HG02870 (cell line): ENCODE measurements at regions not wholly inside any gene's neighbourhood (a gene's known extent, or its start where the extent isn't known, plus 50 kb on each side); places are given as distances from the start of the nearest gene placed in this dataset.
"Not testable (repeated sequence)": the region's sequence is repeated elsewhere in the genome, so short reads cannot be mapped to it uniquely, and the experiment has no call there.

Experiments used
- ATAC-seq: cut with Tn5 transposase; IDR thresholded peaks from one replicate; pipeline ENCODE4 v1.9.1; 2021; ENCODE audit warnings: mild to moderate bottlenecking, moderate library complexity; ENCODE audit not compliant: unreplicated experiment

DNA sequence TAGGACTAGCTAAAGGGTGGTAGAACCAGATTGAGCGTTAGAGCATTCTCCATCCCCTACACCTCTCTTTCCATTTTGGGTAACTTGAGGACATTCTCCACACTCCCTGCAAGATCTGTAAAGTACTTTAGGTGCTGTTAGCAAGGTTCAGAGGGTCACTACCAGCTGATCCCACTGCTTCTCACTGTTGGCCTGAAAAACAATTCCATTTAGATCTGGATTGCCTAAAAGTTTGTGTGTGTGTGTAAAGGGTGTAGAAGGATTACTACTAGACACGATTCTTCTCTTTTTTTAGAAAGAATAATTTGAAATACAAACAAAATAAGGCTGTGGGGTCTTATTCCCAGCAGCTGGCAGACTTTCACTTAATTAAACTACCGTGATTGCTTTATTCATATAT, 95.1 kb upstream of the TMEM178A start:
- no peak for ATAC-seq

- no peak for ATAC-seq
Measured at GRCh38 chr2:39571111-39571731, 94.5 kb upstream of the TMEM178A start.

DNA sequence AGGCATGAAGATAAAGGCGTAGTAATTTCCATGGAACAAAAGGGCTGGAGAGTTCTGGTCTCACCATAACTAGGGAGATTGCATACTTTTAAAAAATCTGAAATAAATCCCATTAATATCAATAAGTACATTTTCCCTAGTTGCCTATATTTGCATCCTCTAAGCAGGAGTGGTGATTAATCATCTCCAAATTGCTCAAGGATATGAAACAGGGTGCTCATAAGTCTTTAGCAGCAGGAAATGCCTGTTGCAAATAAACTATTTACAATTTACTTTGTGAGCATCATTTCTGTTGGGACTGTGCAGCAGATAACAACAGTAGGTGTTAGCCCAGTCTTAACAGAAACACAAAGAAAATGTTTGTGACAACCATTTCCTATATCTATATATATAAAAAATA, 92.4 kb upstream of the TMEM178A start:
- ATAC-seq = no peak

DNA sequence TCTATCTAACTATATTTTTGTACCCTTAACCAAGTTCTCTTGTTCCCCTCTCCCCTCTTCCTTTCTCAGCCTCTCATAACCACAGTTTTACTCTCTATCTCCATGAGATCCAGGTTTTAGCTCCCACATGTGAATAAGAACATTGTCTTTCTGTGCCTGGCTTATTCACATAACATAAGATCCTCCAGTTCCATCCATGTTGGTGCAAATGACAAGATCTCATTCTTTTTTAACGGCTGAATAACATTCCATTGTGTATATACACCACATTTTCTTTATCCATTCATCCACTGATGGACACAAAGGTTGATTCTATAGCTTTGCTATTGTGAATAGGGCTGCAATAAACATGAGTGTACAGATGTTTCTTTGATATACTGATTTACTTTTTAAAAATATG, 83.9 kb upstream of the TMEM178A start:
- ATAC-seq = no peak

DNA sequence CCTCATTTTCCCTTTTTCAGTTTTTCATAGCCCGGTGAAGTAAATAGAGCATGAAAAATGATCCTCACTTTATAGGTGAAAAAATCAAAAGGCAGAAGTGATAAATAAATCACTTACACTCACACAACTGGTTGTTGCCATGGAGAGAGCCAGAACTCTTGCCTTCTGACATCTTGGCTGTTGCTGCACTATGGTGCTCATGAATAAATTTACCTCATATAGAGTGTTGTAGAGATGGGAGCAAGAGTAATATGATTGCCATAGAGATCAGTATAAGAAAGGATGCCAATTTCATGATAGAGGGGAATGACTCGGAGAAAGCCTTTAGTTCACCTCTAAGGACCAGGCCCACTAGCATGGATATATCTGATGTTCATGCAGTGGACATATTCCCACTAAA, 82.5 kb upstream of the TMEM178A start:
- ATAC-seq = no peak

DNA sequence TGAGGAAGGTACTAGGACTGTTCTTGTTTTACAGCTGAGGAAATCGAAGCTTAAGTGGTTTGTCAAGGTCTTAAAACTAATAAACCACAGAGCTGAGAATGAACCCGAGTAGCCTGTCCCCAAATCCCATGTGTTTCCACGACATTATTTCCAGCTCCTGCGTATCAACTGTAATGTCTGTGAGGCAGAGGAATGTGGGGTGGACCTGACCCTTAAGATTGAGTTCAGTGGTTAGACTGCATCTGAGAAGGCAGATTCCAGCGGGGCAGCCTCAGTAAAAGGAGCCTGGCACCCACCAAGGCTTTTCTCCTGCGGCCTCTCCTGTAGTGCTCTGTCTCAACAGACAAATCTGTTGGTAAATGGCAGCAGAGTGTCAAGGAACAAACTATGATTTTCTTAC, 81.9 kb upstream of the TMEM178A start:
- no peak for ATAC-seq

- no peak for ATAC-seq
Measured at GRCh38 chr2:39584283-39584965, 81.3 kb upstream of the TMEM178A start.

GRCh38 chr2:39585531-39585930, 80.2 kb upstream of the TMEM178A start:
- ATAC-seq = not testable (repeated sequence)

GRCh38 chr2:39587168-39587567, 78.5 kb upstream of the TMEM178A start:
- ATAC-seq = no peak

- ATAC-seq = no peak
Measured at GRCh38 chr2:39587641-39588040, 78.1 kb upstream of the TMEM178A start.

GRCh38 chr2:39593439-39594393, 72.0 kb upstream of the TMEM178A start:
- ATAC-seq = no peak

- no peak for ATAC-seq
Measured at GRCh38 chr2:39595116-39595515, 70.6 kb upstream of the TMEM178A start.

GRCh38 chr2:39597314-39597713, 68.4 kb upstream of the TMEM178A start:
- ATAC-seq = no peak

GRCh38 chr2:39602616-39603015, 63.1 kb upstream of the TMEM178A start:
- ATAC-seq = no peak

DNA sequence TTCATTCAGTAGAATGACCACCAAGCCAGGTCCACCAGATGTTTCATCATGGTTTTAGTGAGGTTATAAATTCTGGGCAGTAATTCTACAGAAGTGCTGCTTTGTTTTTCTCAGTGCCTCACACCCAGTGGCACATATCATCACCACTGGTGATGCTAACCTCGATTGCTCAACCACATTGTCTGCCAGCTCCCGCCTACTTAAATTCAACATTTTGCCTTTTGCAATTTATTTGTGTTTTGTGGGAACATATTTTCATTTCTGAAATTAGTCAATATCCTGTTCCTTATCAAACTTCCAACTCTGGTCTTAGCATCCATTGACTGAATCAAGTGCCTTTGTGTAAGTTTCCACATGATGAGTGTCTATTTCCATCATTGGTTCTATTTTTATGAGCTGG, 62.3 kb upstream of the TMEM178A start:
- ATAC-seq = no peak

GRCh38 chr2:39604866-39605265, 60.9 kb upstream of the TMEM178A start:
- ATAC-seq = no peak

- ATAC-seq = no peak
Measured at GRCh38 chr2:39606585-39606984, 59.1 kb upstream of the TMEM178A start.

DNA sequence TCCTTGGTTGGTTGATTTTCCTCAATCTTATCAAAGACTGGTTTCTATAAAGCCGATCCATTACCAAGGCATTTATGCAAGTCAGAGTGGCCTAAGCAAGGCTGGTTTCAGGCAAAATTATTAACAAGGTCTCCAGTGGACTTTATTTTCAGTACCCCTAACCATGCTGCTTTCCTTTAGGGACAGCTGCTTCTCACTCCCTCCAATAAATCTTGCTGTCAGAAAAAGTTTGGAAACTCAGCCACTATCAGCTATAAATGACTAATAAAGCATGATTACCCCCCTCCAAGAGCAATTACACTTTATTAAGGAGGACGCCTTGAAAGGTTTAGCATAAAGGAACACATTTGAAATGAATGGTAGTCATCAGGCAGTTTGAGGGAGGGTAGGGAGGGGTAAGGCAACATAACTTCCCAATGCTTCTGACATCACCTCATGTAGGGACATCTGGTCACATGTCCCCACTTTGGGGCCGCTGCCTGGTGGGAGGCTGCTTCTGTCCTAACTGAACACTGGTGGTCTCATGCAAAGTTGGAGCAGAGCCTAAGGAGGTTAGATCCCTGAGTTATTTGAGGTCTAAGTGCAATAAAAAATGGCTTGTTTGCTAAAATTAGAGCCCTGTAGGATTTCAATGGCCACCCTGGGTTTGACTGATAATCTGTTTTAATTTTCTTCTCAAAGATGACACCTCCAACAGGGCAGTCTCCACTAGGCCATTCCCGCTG, 58.0 kb upstream of the TMEM178A start:
- no peak for ATAC-seq

DNA sequence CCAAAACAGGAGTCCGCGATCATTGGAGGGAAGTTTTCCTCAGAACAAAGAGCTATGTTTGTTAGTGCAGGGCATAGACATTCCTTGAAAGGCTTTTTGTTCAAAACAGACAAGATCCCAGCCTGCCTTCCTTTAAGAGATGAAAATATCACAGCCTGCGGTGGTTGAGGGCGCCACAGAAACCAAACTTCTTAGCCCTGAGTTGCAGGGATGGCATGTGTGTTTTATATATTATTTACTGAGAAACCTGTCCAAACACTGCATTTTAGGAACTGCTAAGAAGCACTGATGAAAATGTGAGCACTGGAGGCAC, 57.5 kb upstream of the TMEM178A start:
- ATAC-seq = no peak

- ATAC-seq = no peak
Measured at GRCh38 chr2:39608686-39609441, 56.9 kb upstream of the TMEM178A start.

DNA sequence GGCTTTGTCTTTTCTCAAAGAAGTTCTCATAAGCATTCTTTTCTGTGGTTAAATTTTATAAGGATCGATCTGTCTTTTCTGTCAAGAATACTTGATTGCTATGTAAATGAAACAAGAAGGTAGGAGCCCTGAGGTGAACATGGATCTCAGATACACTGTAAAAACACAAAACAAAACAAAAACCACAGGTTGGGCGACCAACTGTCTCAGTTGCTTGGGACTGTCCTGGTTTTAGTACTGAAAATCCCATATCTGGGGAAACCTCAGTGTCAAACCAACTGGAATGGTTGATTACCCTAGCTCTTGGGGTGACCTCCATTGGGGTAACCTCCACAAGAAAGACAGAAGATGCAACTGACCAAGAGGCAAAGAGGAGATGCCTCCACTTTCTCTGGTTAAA, 55.8 kb upstream of the TMEM178A start:
- no peak for ATAC-seq
